HCT116 (cell line): ENCODE measurements at regions not wholly inside any gene's neighbourhood (a gene's known extent, or its start where the extent isn't known, plus 50 kb on each side); places are given as distances from the start of the nearest gene placed in this dataset.

Source experiments
- CEBPB ChIP-seq: IDR thresholded peaks from 2 replicates; pipeline ENCODE4 v1.6.1; 2012; ENCODE audit warnings: low read depth
- CTCF ChIP-seq, 3 experiments: fragments of 200-600 bp in 1 of 3; sonication (generic) in 1 of 3; IDR thresholded peaks in 2 of 3; conservative IDR thresholded peaks in 1 of 3; 2 replicates each; pipeline ENCODE4 v1.5.1; 2012 to 2017; ENCODE audit warnings: low read depth in 2 of 3, low read length in 2 of 3, antibody characterized with exemption in 1 of 3, borderline replicate concordance in 1 of 3, control low read depth in 1 of 3, mild to moderate bottlenecking in 1 of 3, mixed read lengths in 1 of 3, mixed run types in 1 of 3, moderate library complexity in 1 of 3; ENCODE audit not compliant: insufficient read depth in 1 of 3
- EGR1 ChIP-seq: IDR thresholded peaks from 2 replicates; pipeline ENCODE4 v1.6.1; 2012; ENCODE audit warnings: low read depth
- EZH2 ChIP-seq: fragments of 200-600 bp; sonication (generic); IDR thresholded peaks from 2 replicates; pipeline ENCODE4 v1.6.1; 2017; ENCODE audit warnings: antibody characterized with exemption, mixed run types
- MAX ChIP-seq: IDR thresholded peaks from 2 replicates; pipeline ENCODE4 v1.6.1; 2012
- POLR2A ChIP-seq: IDR thresholded peaks from 2 replicates; pipeline ENCODE4 v1.7.0; 2011; ENCODE audit warnings: borderline replicate concordance; ENCODE audit not compliant: insufficient read depth, insufficient read length; ENCODE audit errors: extremely low read depth
- POLR2AphosphoS5 ChIP-seq: IDR thresholded peaks from 2 replicates; pipeline ENCODE4 v1.6.1; 2011; ENCODE audit warnings: mild to moderate bottlenecking, low read depth, low read length, moderate library complexity
- RAD21 ChIP-seq: IDR thresholded peaks from 2 replicates; pipeline ENCODE4 v1.6.1; 2012; ENCODE audit warnings: low read depth, mild to moderate bottlenecking
- TCF7L2 ChIP-seq: IDR thresholded peaks from 2 replicates; pipeline ENCODE4 v1.7.0; 2011; ENCODE audit warnings: borderline replicate concordance, inconsistent platforms; ENCODE audit not compliant: insufficient read depth, insufficient read length; ENCODE audit errors: extremely low read depth
- ZNF274 ChIP-seq: fragments of 200-500 bp; sonication (Bioruptor generic); IDR thresholded peaks from 2 replicates; pipeline ENCODE4 v1.6.1; 2014; ENCODE audit warnings: mild to moderate bottlenecking, low read depth, low read length, inconsistent platforms

- TF ChIP-seq CTCF (IDR thresholded peaks at IDR 0.05 in 2 of 3, conservative IDR thresholded peaks at IDR 0.05 in 1 of 3; ENCODE audit: borderline replicate concordance in 1 of 3, insufficient read depth in 1 of 3, low read depth in 2 of 3, low read length in 2 of 3) (no peak), ZNF274 (no peak), EZH2 (no peak), TCF7L2 (no peak), CEBPB (no peak), MAX (no peak), POLR2A (no peak), RAD21 (no peak), EGR1 (no peak), POLR2AphosphoS5 (no peak)
These were observed 195.8 kb downstream of the MTHFS start for GRCh38 chr15:79700951-79701480.
